Right lobe of liver (tissue), 6 donors: ENCODE measurements at regions not wholly inside any gene's neighbourhood (a gene's known extent, or its start where the extent isn't known, plus 50 kb on each side); places are given as distances from the start of the nearest gene placed in this dataset.
A peak's percentile ranks its signal among the peaks of the same experiment; 100 is the strongest.

Experiments used
- ATAC-seq, 4 donors: fragments of 200-7000 bp; cut with Tn5 transposase; one replicate each; pipeline ENCODE4 v1.9.1; 2020; ENCODE audit warnings: mild to moderate bottlenecking in 4 of 4, moderate library complexity in 4 of 4
- DNase-seq, 3 donors: peaks; one replicate each; pipeline ENCODE4 v3.0.0-alpha.2; 2020
- H3K27ac ChIP-seq, 3 donors: fragments of 200-600 bp; one replicate each; pipeline ENCODE4 v1.8.0; 2022
- H3K27me3 ChIP-seq, 2 donors: fragments of 200-600 bp; one replicate each; pipeline ENCODE4 v1.8.0; 2022
- H3K36me3 ChIP-seq, 4 donors: fragments of 200-600 bp; sonication (generic) in 1 of 4; one replicate each; pipeline versions ENCODE4 v1.5.1 to v1.8.0; 2017 to 2022; ENCODE audit warnings: control low read depth in 1 of 4
- H3K4me1 ChIP-seq, 4 donors: fragments of 200-600 bp; sonication (generic) in 1 of 4; one replicate each; pipeline versions ENCODE4 v1.5.1 to v1.8.0; 2017 to 2022; ENCODE audit warnings: control low read depth in 1 of 4
- H3K4me3 ChIP-seq, 3 donors: fragments of 200-600 bp; one replicate each; pipeline ENCODE4 v1.8.0; 2022
- H3K9me3 ChIP-seq, 4 donors: fragments of 200-600 bp; sonication (generic) in 1 of 4; one replicate each; pipeline versions ENCODE4 v1.5.1 to v1.8.0; 2017 to 2022; ENCODE audit warnings: control low read depth in 1 of 4
- CTCF ChIP-seq, 4 donors: fragments of 200-600 bp in 3 of 4; fragments of 450-650 bp in 1 of 4; IDR thresholded peaks; one replicate each; pipeline versions ENCODE4 v1.5.1 to v1.8.0; 2016 to 2022; ENCODE audit warnings: antibody characterized with exemption in 4 of 4, mild to moderate bottlenecking in 2 of 4
- POLR2A ChIP-seq: fragments of 450-650 bp; IDR thresholded peaks from one replicate; pipeline ENCODE4 v1.6.1; 2017; ENCODE audit warnings: antibody characterized with exemption, mild to moderate bottlenecking
- WGBS: methylation state at CpG from one replicate; pipeline ENCODE4 v1.1.6; 2018; ENCODE audit warnings: low coverage, low lambda C conversion rate; ENCODE audit not compliant: insufficient coverage; ENCODE audit errors: missing lambda C conversion rate; 5-methylcytosine and 5-hydroxymethylcytosine counted together
- intact Hi-C, 2 donors: fragments of 100-400 bp; cut with DNase I; formaldehyde crosslinking; loops; one replicate each; pipeline versions ENCODE4 v1.11.2 to v1.14.1; 2022
- donor health status: DM: no; HTN: yes; CAD: no.
- donor health status: DM: no; HTN: no; CAD: no.
- donor health status: DM: no; HTN: no; CAD: no.
- donor health status: DM: no; HTN: yes; CAD: no.
- donor health status: DM: no; HTN: yes; CAD: no.

- no peak for ATAC-seq
- Histone ChIP-seq H3K27ac (peak overlapping the region in 2 of 3 donors; percentile 52 to 59), H3K36me3 (no peaks in the 10 kb centered on the region), H3K4me3 (no peak overlapping the region), H3K4me1 (peaks cover 0 to 69% (median 19%) of the 10 kb centered on the region in 4 donors), H3K9me3 (no peaks in the 10 kb centered on the region), H3K27me3 (no peaks in the 10 kb centered on the region)
- TF ChIP-seq CTCF (IDR thresholded peaks at IDR 0.05) (no peak), POLR2A (no peak)
- WGBS = 100% methylated on average over 1 of the region's 2 CpGs
- no peak for DNase-seq
- intact Hi-C loops = no loop called here
Observed at GRCh38 chr3:42033741-42034140, 57.4 kb upstream of the TRAK1 start.

DNA sequence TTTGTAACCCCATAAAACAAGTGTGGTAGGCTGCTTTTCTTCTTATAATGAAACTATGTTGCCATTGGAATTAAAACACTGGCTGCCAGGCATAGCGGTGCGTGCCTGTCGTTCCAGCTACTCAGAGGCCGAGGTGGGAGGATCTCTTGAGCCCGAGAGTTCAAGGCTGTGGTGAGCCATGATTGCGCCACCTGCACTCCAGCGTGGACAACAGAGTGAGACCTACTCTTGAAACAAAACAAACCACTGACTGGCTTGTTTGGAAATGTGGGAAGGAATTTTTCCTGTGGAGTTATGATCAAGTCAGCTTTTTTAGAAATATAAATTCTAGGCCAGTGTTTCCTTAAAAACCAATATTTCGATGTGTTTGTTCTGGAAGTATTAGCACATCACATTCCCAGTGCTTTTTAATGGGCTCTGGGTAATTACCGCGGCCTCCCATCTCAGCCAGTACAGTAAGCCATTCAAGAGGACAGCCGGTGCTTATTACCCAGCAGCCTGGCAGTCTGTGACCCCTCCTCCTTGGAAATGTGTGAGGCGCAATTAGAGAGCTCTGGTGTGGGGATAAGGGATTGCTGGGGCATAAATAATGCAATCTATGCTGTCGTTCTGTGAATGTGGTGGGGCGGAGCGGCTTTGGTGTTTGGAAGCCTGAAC, 58.3 kb upstream of the TRAK1 start:
- no peak for TF ChIP-seq POLR2A
- no peak for TF ChIP-seq CTCF (IDR thresholded peaks at IDR 0.05)
- no peaks in the 10 kb centered on the region for H3K36me3 ChIP-seq
- 15% methylated on average over 11 of the region's 15 CpGs for WGBS
- no peaks in the 10 kb centered on the region for H3K27me3 ChIP-seq
- H3K27ac ChIP-seq = peak overlapping the region; percentile 32 to 59 (median 52)
- intact Hi-C loops = no loop called here
- H3K4me3 ChIP-seq = no peak overlapping the region
- DNase-seq (peak; percentile 86 to 91 (median 90)), ATAC-seq (peak; percentile 74 to 84 (median 78))
- H3K9me3 ChIP-seq = no peaks in the 10 kb centered on the region
- peaks cover 0 to 69% (median 19%) of the 10 kb centered on the region in 4 donors for H3K4me1 ChIP-seq

GRCh38 chr3:42031808-42032480, 59.2 kb upstream of the TRAK1 start:
- H3K4me1 ChIP-seq = peaks cover 0 to 65% (median 19%) of the 10 kb centered on the region in 4 donors
- peak overlapping the region in 1 of 3 donors; percentile 59 for H3K27ac ChIP-seq
- 16% methylated on average over 4 of the region's 8 CpGs for WGBS
- H3K9me3 ChIP-seq = no peaks in the 10 kb centered on the region
- no peak overlapping the region for H3K4me3 ChIP-seq
- ATAC-seq (peak; percentile 5 to 20 (median 18)), DNase-seq (peak in 1 of 3 donors; percentile 42)
- TF ChIP-seq CTCF (IDR thresholded peaks at IDR 0.05) (no peak), POLR2A (no peak)
- no peaks in the 10 kb centered on the region for H3K27me3 ChIP-seq
- no peaks in the 10 kb centered on the region for H3K36me3 ChIP-seq
- intact Hi-C loops = no loop called here

- TF ChIP-seq CTCF (IDR thresholded peaks at IDR 0.05) (no peak), POLR2A (no peak)
- H3K9me3 ChIP-seq = no peaks in the 10 kb centered on the region
- ATAC-seq = no peak
- no peak for DNase-seq
- H3K27ac ChIP-seq = no peak overlapping the region
- H3K36me3 ChIP-seq = no peaks in the 10 kb centered on the region
- WGBS = 74% methylated on average over 2 of the region's 2 CpGs
- no peaks in the 10 kb centered on the region for H3K27me3 ChIP-seq
- intact Hi-C loops = no loop called here
- peaks cover 0 to 57% (median 11%) of the 10 kb centered on the region in 4 donors for H3K4me1 ChIP-seq
- H3K4me3 ChIP-seq = no peak overlapping the region
Observed at GRCh38 chr3:42028474-42028873, 62.7 kb upstream of the TRAK1 start.
